ENCODE measurements at regions not wholly inside any gene's neighbourhood (a gene's known extent, or its start where the extent isn't known, plus 50 kb on each side); places are given as distances from the start of the nearest gene placed in this dataset.

GRCh38 chr7:140281255-140281654 lies 104.5 kb upstream of the KDM7A start:
- Histone ChIP-seq H3K9me3 (ENCODE audit: control insufficient read depth, low read depth, low read length) (no peaks in the 10 kb centered on the region), H3K36me3 (ENCODE audit: control insufficient read depth in 2 of 2, extremely low read depth in 1 of 2, insufficient read depth in 2 of 2, low read length in 2 of 2) (no peaks in the 10 kb centered on the region), H3K4me3 (ENCODE audit: control insufficient read depth in 2 of 3, extremely low read depth in 1 of 3, insufficient read depth in 2 of 3, low read depth in 1 of 3, low read length in 3 of 3) (no peak overlapping the region), H3K4me2 (ENCODE audit: control insufficient read depth, extremely low read depth, insufficient read depth, low read depth, low read length) (no peak overlapping the region), H4K20me1 (ENCODE audit: control insufficient read depth, extremely low read depth, insufficient read depth, low read length) (no peaks in the 10 kb centered on the region), H3K27ac (ENCODE audit: control insufficient read depth, insufficient read depth, low read length) (no peak overlapping the region), H3K9ac (ENCODE audit: control insufficient read depth, extremely low read depth, insufficient read depth, low read length) (no peak overlapping the region), H3K9me1 (ENCODE audit: control insufficient read depth, extremely low read depth, insufficient read depth, low read length) (no peaks in the 10 kb centered on the region), H3K4me1 (ENCODE audit: control insufficient read depth, extremely low read depth, insufficient read depth, low read length) (no peaks in the 10 kb centered on the region), H3K27me3 (ENCODE audit: control insufficient read depth, extremely low read depth, insufficient read depth, low read length) (no peaks in the 10 kb centered on the region), H2AFZ (ENCODE audit: control insufficient read depth, low read length) (no peak overlapping the region), H3K79me2 (ENCODE audit: control insufficient read depth, insufficient read depth, low read length) (no peaks in the 10 kb centered on the region)
- no peak for FAIRE-seq
- DNase-seq (ENCODE audit: low read depth, low spot score): no peak
- dilution Hi-C loops (cut with MboI; ENCODE audit: extremely low pct_ligation_motif_present, low sequenced_read_pairs): no loop called here
- TF ChIP-seq EZH2 (IDR thresholded peaks at IDR 0.05; ENCODE audit: low read length) (no peak), CTCF (optimal IDR thresholded peaks at IDR 0.05 in 1 of 3, IDR thresholded peaks at IDR 0.05 in 1 of 3, conservative IDR thresholded peaks at IDR 0.05 in 1 of 3; ENCODE audit: extremely low read depth in 1 of 3, insufficient read depth in 2 of 3, low read length in 3 of 3) (no peak)

GRCh38 chr7:140276001-140276400 lies 99.2 kb upstream of the KDM7A start:
- no peak for DNase-seq (ENCODE audit: low read depth, low spot score)
- Histone ChIP-seq H3K79me2 (ENCODE audit: control insufficient read depth, insufficient read depth, low read length) (no peaks in the 10 kb centered on the region), H4K20me1 (ENCODE audit: control insufficient read depth, extremely low read depth, insufficient read depth, low read length) (no peaks in the 10 kb centered on the region), H3K36me3 (ENCODE audit: control insufficient read depth in 2 of 2, extremely low read depth in 1 of 2, insufficient read depth in 2 of 2, low read length in 2 of 2) (no peaks in the 10 kb centered on the region), H3K9me1 (ENCODE audit: control insufficient read depth, extremely low read depth, insufficient read depth, low read length) (no peaks in the 10 kb centered on the region), H3K9ac (ENCODE audit: control insufficient read depth, extremely low read depth, insufficient read depth, low read length) (no peak overlapping the region), H3K9me3 (ENCODE audit: control insufficient read depth, low read depth, low read length) (no peaks in the 10 kb centered on the region), H2AFZ (ENCODE audit: control insufficient read depth, low read length) (no peak overlapping the region), H3K27ac (ENCODE audit: control insufficient read depth, insufficient read depth, low read length) (no peak overlapping the region), H3K27me3 (ENCODE audit: control insufficient read depth, extremely low read depth, insufficient read depth, low read length) (no peaks in the 10 kb centered on the region), H3K4me1 (ENCODE audit: control insufficient read depth, extremely low read depth, insufficient read depth, low read length) (no peaks in the 10 kb centered on the region), H3K4me2 (ENCODE audit: control insufficient read depth, extremely low read depth, insufficient read depth, low read depth, low read length) (no peak overlapping the region), H3K4me3 (ENCODE audit: control insufficient read depth in 2 of 3, extremely low read depth in 1 of 3, insufficient read depth in 2 of 3, low read depth in 1 of 3, low read length in 3 of 3) (no peak overlapping the region)
- dilution Hi-C loops (cut with MboI; ENCODE audit: extremely low pct_ligation_motif_present, low sequenced_read_pairs): no loop called here
- TF ChIP-seq CTCF (optimal IDR thresholded peaks at IDR 0.05 in 1 of 3, IDR thresholded peaks at IDR 0.05 in 1 of 3, conservative IDR thresholded peaks at IDR 0.05 in 1 of 3; ENCODE audit: extremely low read depth in 1 of 3, insufficient read depth in 2 of 3, low read length in 3 of 3) (no peak), EZH2 (IDR thresholded peaks at IDR 0.05; ENCODE audit: low read length) (no peak)
- FAIRE-seq: no peak
